ENCODE measurements at regions not wholly inside any gene's neighbourhood (a gene's known extent, or its start where the extent isn't known, plus 50 kb on each side); places are given as distances from the start of the nearest gene placed in this dataset.

DNA sequence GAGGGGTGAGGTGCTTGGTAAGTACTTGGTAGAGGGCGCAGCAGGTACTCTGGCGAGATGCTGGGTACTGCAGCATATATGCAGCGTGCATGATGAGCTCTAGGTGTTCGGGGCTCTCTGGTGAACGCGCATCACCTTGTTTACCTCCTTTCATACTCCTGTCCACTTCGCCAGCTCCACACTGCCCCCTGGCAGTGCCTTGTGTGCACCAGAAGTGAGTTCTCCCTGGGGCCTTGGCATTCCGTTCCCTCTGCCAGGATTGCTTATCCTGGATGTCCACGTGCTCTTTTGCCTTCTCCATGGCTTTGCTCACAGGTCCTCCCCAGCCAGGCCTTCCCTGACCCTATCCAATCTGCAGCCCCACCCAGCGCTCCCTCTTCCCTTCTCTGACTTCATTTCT is 154.2 kb downstream of the MRM1 start:
- H3K4me3 ChIP-seq (ENCODE audit: low read depth, low read length), result no peak overlapping the region
- in situ Hi-C loops (cut with HindIII; ENCODE audit: low sequenced_read_pairs), result no loop called here
- no peak for DNase-seq (ENCODE audit: low read depth)
- TF ChIP-seq, protein P1, sequence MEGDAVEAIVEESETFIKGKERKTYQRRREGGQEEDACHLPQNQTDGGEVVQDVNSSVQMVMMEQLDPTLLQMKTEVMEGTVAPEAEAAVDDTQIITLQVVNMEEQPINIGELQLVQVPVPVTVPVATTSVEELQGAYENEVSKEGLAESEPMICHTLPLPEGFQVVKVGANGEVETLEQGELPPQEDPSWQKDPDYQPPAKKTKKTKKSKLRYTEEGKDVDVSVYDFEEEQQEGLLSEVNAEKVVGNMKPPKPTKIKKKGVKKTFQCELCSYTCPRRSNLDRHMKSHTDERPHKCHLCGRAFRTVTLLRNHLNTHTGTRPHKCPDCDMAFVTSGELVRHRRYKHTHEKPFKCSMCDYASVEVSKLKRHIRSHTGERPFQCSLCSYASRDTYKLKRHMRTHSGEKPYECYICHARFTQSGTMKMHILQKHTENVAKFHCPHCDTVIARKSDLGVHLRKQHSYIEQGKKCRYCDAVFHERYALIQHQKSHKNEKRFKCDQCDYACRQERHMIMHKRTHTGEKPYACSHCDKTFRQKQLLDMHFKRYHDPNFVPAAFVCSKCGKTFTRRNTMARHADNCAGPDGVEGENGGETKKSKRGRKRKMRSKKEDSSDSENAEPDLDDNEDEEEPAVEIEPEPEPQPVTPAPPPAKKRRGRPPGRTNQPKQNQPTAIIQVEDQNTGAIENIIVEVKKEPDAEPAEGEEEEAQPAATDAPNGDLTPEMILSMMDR (IDR thresholded peaks at IDR 0.05; ENCODE audit: low read depth, low read length, missing control alignments), result peak; percentile 35

DNA sequence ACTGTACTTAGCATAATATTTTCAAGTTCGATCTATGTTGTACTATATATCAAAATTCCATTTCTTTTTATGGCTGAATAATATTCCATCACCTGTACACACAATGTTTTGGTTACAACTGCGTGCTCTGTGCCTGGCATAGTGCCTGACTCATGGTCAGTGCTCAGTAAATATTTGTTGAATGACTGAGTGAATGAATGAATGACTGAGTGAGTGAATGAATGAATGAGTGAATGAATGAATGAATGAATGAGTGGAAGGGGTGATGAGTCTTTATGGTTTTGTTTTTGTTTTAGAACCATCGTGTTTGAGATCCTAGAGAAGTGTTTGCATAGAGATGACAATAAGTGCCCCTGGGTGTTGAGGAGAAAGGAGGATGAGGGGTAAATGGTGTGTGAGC is 155.3 kb downstream of the MRM1 start:
- TF ChIP-seq, protein P1 (IDR thresholded peaks at IDR 0.05; ENCODE audit: low read depth, low read length, missing control alignments), result no peak
- in situ Hi-C loops (cut with HindIII; ENCODE audit: low sequenced_read_pairs), result no loop called here
- DNase-seq (ENCODE audit: low read depth), result no peak
- no peak overlapping the region for H3K4me3 ChIP-seq (ENCODE audit: low read depth, low read length)

DNA sequence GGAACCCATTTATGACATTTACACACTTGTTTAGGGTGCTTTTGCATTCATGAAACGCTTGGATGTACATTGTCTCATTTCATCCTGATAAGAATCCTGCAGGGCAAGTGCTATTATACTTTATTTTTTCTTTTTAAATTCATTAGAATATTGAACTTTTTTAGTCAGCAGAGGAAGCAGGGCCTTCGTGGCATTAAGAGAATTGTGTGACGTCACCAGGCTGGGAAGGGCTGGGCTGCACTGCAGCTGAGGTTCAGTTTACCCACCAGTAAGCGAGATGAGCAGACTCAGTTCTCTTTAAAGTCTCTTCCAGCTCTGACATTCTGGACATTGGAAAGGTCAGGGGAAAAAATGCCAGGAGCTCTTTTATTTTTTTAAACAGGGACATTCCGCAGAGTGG is 159.0 kb downstream of the MRM1 start:
- DNase-seq (ENCODE audit: low read depth), result no peak
- no peak overlapping the region for H3K4me3 ChIP-seq (ENCODE audit: low read depth, low read length)
- TF ChIP-seq, protein P1 (IDR thresholded peaks at IDR 0.05; ENCODE audit: low read depth, low read length, missing control alignments), result no peak
- in situ Hi-C loops (cut with HindIII; ENCODE audit: low sequenced_read_pairs), result no loop called here

DNA sequence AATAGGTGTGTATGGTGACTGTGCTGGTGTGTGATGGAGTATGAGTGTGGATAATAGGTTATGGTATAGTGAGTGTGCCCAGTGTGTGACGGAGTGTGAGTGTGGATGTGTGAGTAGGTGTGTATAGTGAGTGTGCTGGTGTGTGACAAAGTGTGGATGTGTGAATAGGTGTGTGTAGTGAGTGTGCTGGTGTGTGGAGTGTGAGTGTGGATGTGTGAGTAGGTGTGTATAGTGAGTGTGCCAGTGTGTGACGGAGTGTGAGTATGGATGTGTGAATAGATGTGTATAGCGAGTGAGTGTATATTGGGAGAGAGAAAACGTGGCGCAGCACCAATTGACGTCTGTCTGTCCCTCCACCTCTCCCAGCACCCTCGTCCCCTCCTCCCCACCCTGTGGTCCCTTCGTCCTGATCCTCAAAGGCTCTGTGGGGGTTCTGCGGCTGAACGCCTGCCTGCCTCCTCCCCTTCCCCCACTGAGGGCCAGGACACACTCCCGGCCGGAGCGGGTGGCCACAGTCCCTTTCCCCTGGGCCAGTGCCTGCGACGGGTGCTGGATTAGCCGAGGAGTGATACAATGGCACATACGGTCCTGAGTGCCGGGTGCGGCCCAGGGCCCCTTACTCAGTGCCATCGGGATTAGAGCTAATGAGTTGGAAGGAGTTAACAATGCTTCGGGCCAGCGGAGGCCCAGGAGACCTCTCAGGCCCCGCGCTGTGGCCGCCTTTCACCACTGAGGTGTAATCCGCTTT is 160.0 kb downstream of the MRM1 start:
- in situ Hi-C loops (cut with HindIII; ENCODE audit: low sequenced_read_pairs), result no loop called here
- TF ChIP-seq, protein P1 (IDR thresholded peaks at IDR 0.05; ENCODE audit: low read depth, low read length, missing control alignments), result no peak
- H3K4me3 ChIP-seq (ENCODE audit: low read depth, low read length), result no peak overlapping the region
- no peak for DNase-seq (ENCODE audit: low read depth)

DNA sequence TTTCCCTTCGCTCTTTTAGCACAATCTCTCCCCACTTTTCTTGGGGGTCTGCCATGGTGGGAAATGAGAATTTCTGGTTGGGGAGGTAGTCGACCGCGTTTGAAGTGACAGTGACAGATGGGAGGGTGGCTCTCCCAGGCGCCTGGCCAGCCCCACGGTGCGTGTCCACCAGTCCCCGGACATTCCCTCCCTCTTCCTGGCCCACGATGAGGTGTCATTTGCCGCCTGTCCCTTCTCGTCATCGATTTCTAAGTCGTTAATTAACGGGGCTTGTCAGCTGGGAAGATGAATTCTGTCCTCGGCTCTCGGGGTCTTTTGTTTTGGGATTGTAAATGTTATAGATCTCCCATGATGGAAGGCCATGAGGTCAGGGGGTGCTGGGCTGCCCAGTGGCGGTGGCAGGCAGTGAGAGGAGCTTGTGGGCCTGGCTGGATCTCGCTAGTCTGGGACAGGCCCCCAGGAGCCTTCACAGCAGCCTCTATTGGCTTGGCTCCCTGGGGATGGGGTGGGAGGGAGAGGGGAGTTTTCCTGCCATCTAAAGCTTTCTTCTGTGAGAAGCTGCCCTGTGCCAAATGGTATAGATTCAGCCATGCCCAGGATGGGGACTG is 164.2 kb downstream of the MRM1 start:
- in situ Hi-C loops (cut with HindIII; ENCODE audit: low sequenced_read_pairs), result no loop called here
- no peak for DNase-seq (ENCODE audit: low read depth)
- no peak overlapping the region for H3K4me3 ChIP-seq (ENCODE audit: low read depth, low read length)
- TF ChIP-seq, protein P1 (IDR thresholded peaks at IDR 0.05; ENCODE audit: low read depth, low read length, missing control alignments), result no peak

DNA sequence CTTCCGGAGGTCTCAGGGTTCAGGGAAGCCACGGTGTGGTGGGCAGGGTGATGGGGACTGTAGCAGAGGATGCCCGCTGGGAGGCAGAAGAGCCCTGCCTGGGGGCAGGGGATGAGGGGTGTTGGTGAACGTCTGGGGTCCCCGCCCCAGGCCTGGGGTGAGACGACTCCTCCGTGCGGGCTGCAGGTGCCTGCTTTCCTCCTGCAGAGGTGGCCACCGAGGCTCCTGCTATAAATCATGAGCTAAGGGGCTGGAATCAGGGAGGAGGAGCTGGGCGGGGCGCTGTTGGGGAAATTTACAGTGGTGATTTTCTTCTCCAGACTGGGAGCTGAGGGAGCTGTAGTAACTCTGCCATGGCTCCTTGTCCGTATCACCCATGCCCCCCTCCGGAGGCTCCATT is 167.0 kb downstream of the MRM1 start:
- DNase-seq (ENCODE audit: low read depth), result no peak
- in situ Hi-C loops (cut with HindIII; ENCODE audit: low sequenced_read_pairs), result no loop called here
- H3K4me3 ChIP-seq (ENCODE audit: low read depth, low read length), result no peak overlapping the region
- TF ChIP-seq, protein P1 (IDR thresholded peaks at IDR 0.05; ENCODE audit: low read depth, low read length, missing control alignments), result no peak

Data from astrocyte of the cerebellum (primary cell).